Transverse colon (tissue), 4 donors: ENCODE measurements at regions not wholly inside any gene's neighbourhood (a gene's known extent, or its start where the extent isn't known, plus 50 kb on each side); places are given as distances from the start of the nearest gene placed in this dataset.

ENCODE experiments used
- DNase-seq: peaks from one replicate; pipeline ENCODE4 v3.0.0-alpha.2; 2019
- H3K27ac ChIP-seq, 4 donors: fragments of 200-600 bp; sonication (generic); 2 replicates each; pipeline ENCODE4 v1.5.1; 2016 to 2018; ENCODE audit warnings: inconsistent platforms in 4 of 4
- H3K27me3 ChIP-seq: fragments of 200-600 bp; sonication (generic); 2 replicates; pipeline ENCODE4 v1.5.1; 2017; ENCODE audit warnings: inconsistent platforms
- H3K36me3 ChIP-seq, 4 donors: fragments of 200-600 bp; sonication (generic); 2 replicates each; pipeline ENCODE4 v1.5.1; 2017 to 2019; ENCODE audit warnings: inconsistent platforms in 4 of 4
- H3K4me1 ChIP-seq, 4 donors: fragments of 200-600 bp; sonication (generic); 2 replicates each; pipeline ENCODE4 v1.5.1; 2017 to 2020; ENCODE audit warnings: inconsistent platforms in 4 of 4
- H3K4me3 ChIP-seq, 4 donors: fragments of 200-600 bp; sonication (generic); 1 replicate in 1 of 4; 2 replicates in 3 of 4; pipeline versions ENCODE4 v1.5.1 to v1.6.1; 2017 to 2019; ENCODE audit warnings: inconsistent platforms in 4 of 4
- H3K9me3 ChIP-seq, 2 donors: fragments of 200-600 bp; sonication (generic); 2 replicates each; pipeline ENCODE4 v1.5.1; 2017 to 2019; ENCODE audit warnings: inconsistent platforms in 2 of 2
- CTCF ChIP-seq, 5 experiments: fragments of 200-600 bp in 3 of 5; fragments of 450-650 bp in 2 of 5; sonication (generic) in 3 of 5; IDR thresholded peaks; 1 replicate in 2 of 5; 2 replicates in 3 of 5; pipeline ENCODE4 v1.5.1; 2016 to 2017; ENCODE audit warnings: antibody characterized with exemption in 5 of 5, inconsistent platforms in 3 of 5, mild to moderate bottlenecking in 2 of 5, moderate library complexity in 1 of 5
- EP300 ChIP-seq: sonication (generic); formaldehyde crosslinking; IDR thresholded peaks from one replicate; pipeline ENCODE4 v1.6.1; 2017; ENCODE audit warnings: antibody characterized with exemption, low read depth
- POLR2A ChIP-seq: fragments of 450-650 bp; IDR thresholded peaks from one replicate; pipeline ENCODE4 v1.6.1; 2016; ENCODE audit warnings: antibody characterized with exemption, mild to moderate bottlenecking, moderate library complexity
- POLR2AphosphoS5 ChIP-seq, 3 donors: sonication (generic); formaldehyde crosslinking; IDR thresholded peaks; one replicate each; pipeline ENCODE4 v1.6.1; 2016; ENCODE audit warnings: antibody characterized with exemption in 3 of 3
- WGBS, 2 donors: methylation state at CpG; one replicate each; pipeline ENCODE4 v1.1.5; 2018; ENCODE audit warnings: low coverage in 1 of 2; 5-methylcytosine and 5-hydroxymethylcytosine counted together
- in situ Hi-C, 4 donors: fragments of 200-750 bp; cut with MboI; loops; one replicate each; pipeline versions ENCODE4 v1.15.0 to v1.15.1; 2017; ENCODE audit warnings: low sequenced_read_pairs in 3 of 4, low pct_ligation_motif_present in 1 of 4, low pct_unique_long_range_greater_than_20kb in 1 of 4
- intact Hi-C: fragments of 100-400 bp; cut with DNase I; formaldehyde crosslinking; loops from one replicate; pipeline ENCODE4 v1.15.1; 2023; ENCODE audit warnings: low total_unique reads

- 96 to 100% methylated on average over 3 of the region's 3 CpGs for WGBS, 2 donors
- Histone ChIP-seq H3K4me3 (no peak overlapping the region), H3K27me3 (no peaks in the 10 kb centered on the region), H3K4me1 (peaks cover 0 to 5% (median 0%) of the 10 kb centered on the region in 4 donors), H3K27ac (no peak overlapping the region), H3K9me3 (no peaks in the 10 kb centered on the region), H3K36me3 (no peaks in the 10 kb centered on the region)
- no peak for TF ChIP-seq POLR2AphosphoS5 (IDR thresholded peaks at IDR 0.05)
- no peak for TF ChIP-seq EP300
- TF ChIP-seq CTCF (IDR thresholded peaks at IDR 0.05), result no peak
- TF ChIP-seq POLR2A, result no peak
- in situ Hi-C loops, result no loop called here
- no peak for DNase-seq
- intact Hi-C loops, result no loop called here
Measured at GRCh38 chr5:124332273-124332672, 414.2 kb downstream of the ZNF608 start.

- DNase-seq, result no peak
- TF ChIP-seq POLR2AphosphoS5 (IDR thresholded peaks at IDR 0.05) (no peak), EP300 (no peak), CTCF (IDR thresholded peaks at IDR 0.05) (no peak), POLR2A (no peak)
- Histone ChIP-seq H3K27me3 (no peaks in the 10 kb centered on the region), H3K4me1 (peaks cover 0 to 5% (median 0%) of the 10 kb centered on the region in 4 donors), H3K36me3 (no peaks in the 10 kb centered on the region), H3K27ac (no peak overlapping the region), H3K9me3 (no peaks in the 10 kb centered on the region), H3K4me3 (no peak overlapping the region)
- intact Hi-C loops (no loop called here), in situ Hi-C loops (no loop called here)
Measured at GRCh38 chr5:124330595-124331220, 415.7 kb downstream of the ZNF608 start.

GRCh38 chr5:124328201-124328600, 418.2 kb downstream of the ZNF608 start:
- DNase-seq, result no peak

GRCh38 chr5:124318661-124319060, 427.8 kb downstream of the ZNF608 start:
- Histone ChIP-seq H3K36me3 (no peaks in the 10 kb centered on the region), H3K9me3 (no peaks in the 10 kb centered on the region), H3K4me3 (no peak overlapping the region), H3K27ac (no peak overlapping the region), H3K27me3 (no peaks in the 10 kb centered on the region), H3K4me1 (no peaks in the 10 kb centered on the region)
- in situ Hi-C loops (no loop called here), intact Hi-C loops (no loop called here)
- WGBS, 2 donors, result 90 to 95% methylated on average over 1 of the region's 1 CpG
- TF ChIP-seq POLR2AphosphoS5 (IDR thresholded peaks at IDR 0.05) (no peak), POLR2A (no peak), CTCF (IDR thresholded peaks at IDR 0.05) (no peak)
- DNase-seq, result no peak

More at GRCh38 chr5:124328201-124328600, 418.2 kb downstream of the ZNF608 start:
- no peaks in the 10 kb centered on the region for H3K36me3 ChIP-seq
- intact Hi-C loops (no loop called here), in situ Hi-C loops (no loop called here)
- no peak for TF ChIP-seq POLR2A
- H3K4me3 ChIP-seq, result no peak overlapping the region
- peaks cover 0 to 5% (median 0%) of the 10 kb centered on the region in 4 donors for H3K4me1 ChIP-seq
- no peak overlapping the region for H3K27ac ChIP-seq
- H3K27me3 ChIP-seq, result no peaks in the 10 kb centered on the region
- no peaks in the 10 kb centered on the region for H3K9me3 ChIP-seq

- WGBS, 2 donors, result 81 to 88% methylated on average over 3 of the region's 3 CpGs
- Histone ChIP-seq H3K4me1 (no peaks in the 10 kb centered on the region), H3K27me3 (no peaks in the 10 kb centered on the region), H3K36me3 (no peaks in the 10 kb centered on the region), H3K4me3 (no peak overlapping the region), H3K9me3 (no peaks in the 10 kb centered on the region), H3K27ac (no peak overlapping the region)
- DNase-seq, result no peak
- in situ Hi-C loops (no loop called here), intact Hi-C loops (no loop called here)
- TF ChIP-seq EP300 (no peak), CTCF (IDR thresholded peaks at IDR 0.05) (no peak), POLR2A (no peak), POLR2AphosphoS5 (IDR thresholded peaks at IDR 0.05) (no peak)
Measured at GRCh38 chr5:124317451-124317850, 429.0 kb downstream of the ZNF608 start.
